ENCODE measurements at regions not wholly inside any gene's neighbourhood (a gene's known extent, or its start where the extent isn't known, plus 50 kb on each side); places are given as distances from the start of the nearest gene placed in this dataset.
"Not testable (repeated sequence)": the region's sequence is repeated elsewhere in the genome, so short reads cannot be mapped to it uniquely, and the experiment has no call there.

- no peak overlapping the region for H3K4me3 ChIP-seq (ENCODE audit: low read depth, low read length)
- no peaks in the 10 kb centered on the region for H3K27me3 ChIP-seq
- no peaks in the 10 kb centered on the region for H3K4me1 ChIP-seq
- TF ChIP-seq, protein P1, sequence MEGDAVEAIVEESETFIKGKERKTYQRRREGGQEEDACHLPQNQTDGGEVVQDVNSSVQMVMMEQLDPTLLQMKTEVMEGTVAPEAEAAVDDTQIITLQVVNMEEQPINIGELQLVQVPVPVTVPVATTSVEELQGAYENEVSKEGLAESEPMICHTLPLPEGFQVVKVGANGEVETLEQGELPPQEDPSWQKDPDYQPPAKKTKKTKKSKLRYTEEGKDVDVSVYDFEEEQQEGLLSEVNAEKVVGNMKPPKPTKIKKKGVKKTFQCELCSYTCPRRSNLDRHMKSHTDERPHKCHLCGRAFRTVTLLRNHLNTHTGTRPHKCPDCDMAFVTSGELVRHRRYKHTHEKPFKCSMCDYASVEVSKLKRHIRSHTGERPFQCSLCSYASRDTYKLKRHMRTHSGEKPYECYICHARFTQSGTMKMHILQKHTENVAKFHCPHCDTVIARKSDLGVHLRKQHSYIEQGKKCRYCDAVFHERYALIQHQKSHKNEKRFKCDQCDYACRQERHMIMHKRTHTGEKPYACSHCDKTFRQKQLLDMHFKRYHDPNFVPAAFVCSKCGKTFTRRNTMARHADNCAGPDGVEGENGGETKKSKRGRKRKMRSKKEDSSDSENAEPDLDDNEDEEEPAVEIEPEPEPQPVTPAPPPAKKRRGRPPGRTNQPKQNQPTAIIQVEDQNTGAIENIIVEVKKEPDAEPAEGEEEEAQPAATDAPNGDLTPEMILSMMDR (IDR thresholded peaks at IDR 0.05; ENCODE audit: low read depth, low read length) = no peak
- DNase-seq = no peak
- H3K36me3 ChIP-seq = no peaks in the 10 kb centered on the region
- no peaks in the 10 kb centered on the region for H3K9me3 ChIP-seq
Measured at GRCh38 chr6:155801046-155801445, 345.4 kb upstream of the NOX3 start.

- not testable (repeated sequence) for H3K36me3 ChIP-seq; H3K4me3 ChIP-seq (ENCODE audit: low read depth, low read length); H3K27me3 ChIP-seq; H3K4me1 ChIP-seq; H3K9me3 ChIP-seq; DNase-seq
Measured at GRCh38 chr6:155798876-155799275, 343.2 kb upstream of the NOX3 start.

GRCh38 chr6:155795173-155795796, 339.6 kb upstream of the NOX3 start:
- Histone ChIP-seq H3K4me1 (no peaks in the 10 kb centered on the region), H3K36me3 (no peaks in the 10 kb centered on the region), H3K4me3 (ENCODE audit: low read depth, low read length) (no peak overlapping the region), H3K9me3 (no peaks in the 10 kb centered on the region), H3K27me3 (no peaks in the 10 kb centered on the region)
- DNase-seq = no peak
- TF ChIP-seq, protein P1 (IDR thresholded peaks at IDR 0.05; ENCODE audit: low read depth, low read length) = no peak

- Histone ChIP-seq H3K4me1 (no peaks in the 10 kb centered on the region), H3K36me3 (no peaks in the 10 kb centered on the region), H3K27me3 (no peaks in the 10 kb centered on the region), H3K9me3 (no peaks in the 10 kb centered on the region), H3K4me3 (ENCODE audit: low read depth, low read length) (no peak overlapping the region)
- TF ChIP-seq, protein P1 (IDR thresholded peaks at IDR 0.05; ENCODE audit: low read depth, low read length) = no peak
- no peak for DNase-seq
Measured at GRCh38 chr6:155791891-155792290, 336.3 kb upstream of the NOX3 start.

GRCh38 chr6:155791186-155791585, 335.5 kb upstream of the NOX3 start:
- Histone ChIP-seq H3K9me3 (no peaks in the 10 kb centered on the region), H3K4me1 (no peaks in the 10 kb centered on the region), H3K27me3 (no peaks in the 10 kb centered on the region), H3K36me3 (no peaks in the 10 kb centered on the region), H3K4me3 (ENCODE audit: low read depth, low read length) (no peak overlapping the region)
- TF ChIP-seq, protein P1 (IDR thresholded peaks at IDR 0.05; ENCODE audit: low read depth, low read length) = no peak
- DNase-seq = no peak

DNA sequence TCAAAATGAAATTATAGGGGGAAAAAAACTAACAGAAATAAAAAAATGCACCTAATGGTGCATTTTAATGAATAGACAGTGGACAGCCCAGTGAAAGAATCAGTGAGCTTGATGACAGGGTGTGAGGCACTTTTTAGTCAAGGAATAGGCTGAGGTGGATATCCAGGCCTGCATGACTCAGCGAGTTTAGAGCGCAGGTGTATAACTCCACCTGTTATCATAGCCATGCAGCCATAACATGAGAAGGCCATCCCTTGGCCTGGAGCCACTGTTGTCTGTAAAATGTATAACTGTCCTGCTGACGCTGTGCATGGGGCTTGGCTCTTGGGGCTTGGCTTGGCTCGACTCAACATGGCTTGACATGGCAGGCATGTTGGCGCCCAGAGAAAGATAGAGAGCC, 331.5 kb upstream of the NOX3 start:
- Histone ChIP-seq H3K4me3 (ENCODE audit: low read depth, low read length) (no peak overlapping the region), H3K36me3 (no peaks in the 10 kb centered on the region), H3K9me3 (no peaks in the 10 kb centered on the region), H3K4me1 (no peaks in the 10 kb centered on the region), H3K27me3 (no peaks in the 10 kb centered on the region)
- DNase-seq = no peak
- TF ChIP-seq, protein P1 (IDR thresholded peaks at IDR 0.05; ENCODE audit: low read depth, low read length) = no peak

DNA sequence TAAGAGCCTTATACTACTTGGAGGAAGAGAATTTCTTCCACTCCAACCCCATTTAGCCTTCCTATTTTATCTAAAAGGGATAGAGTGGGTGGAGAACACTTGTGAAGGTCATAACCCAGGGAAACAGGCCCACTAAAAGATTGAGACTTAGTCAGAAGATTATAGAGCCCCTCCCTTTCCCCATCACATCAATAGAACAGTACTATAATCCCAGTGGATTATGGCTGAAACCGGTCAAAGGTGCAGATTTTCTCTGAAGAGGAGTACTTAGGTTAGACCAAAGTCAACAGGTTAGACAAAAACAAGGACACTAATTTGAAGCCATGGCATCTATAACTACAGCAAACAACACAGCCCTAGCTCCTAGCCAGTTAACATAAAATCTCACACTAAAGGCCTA, 330.9 kb upstream of the NOX3 start:
- H3K27me3 ChIP-seq = no peaks in the 10 kb centered on the region
- no peak overlapping the region for H3K4me3 ChIP-seq (ENCODE audit: low read depth, low read length)
- H3K36me3 ChIP-seq = no peaks in the 10 kb centered on the region
- no peaks in the 10 kb centered on the region for H3K4me1 ChIP-seq
- TF ChIP-seq, protein P1 (IDR thresholded peaks at IDR 0.05; ENCODE audit: low read depth, low read length) = no peak
- no peaks in the 10 kb centered on the region for H3K9me3 ChIP-seq
- DNase-seq = no peak

Measured in BE2C (cell line).